ENCODE measurements at regions not wholly inside any gene's neighbourhood (a gene's known extent, or its start where the extent isn't known, plus 50 kb on each side); places are given as distances from the start of the nearest gene placed in this dataset.

GRCh38 chr9:19998823-19999455 lies 210.1 kb upstream of the SLC24A2 start:
- DNase-seq (ENCODE audit: low read depth), result no peak

- DNase-seq (ENCODE audit: low read depth), result no peak
Measured at GRCh38 chr9:19998153-19998552, 209.3 kb upstream of the SLC24A2 start.

GRCh38 chr9:19995619-19996018 lies 206.8 kb upstream of the SLC24A2 start:
- DNase-seq (ENCODE audit: low read depth), result no peak

GRCh38 chr9:19994296-19994695 lies 205.5 kb upstream of the SLC24A2 start:
- peak; percentile 69 for DNase-seq (ENCODE audit: low read depth)

- peak; percentile 85 for DNase-seq (ENCODE audit: low read depth)
Measured at GRCh38 chr9:19992556-19992955, 203.7 kb upstream of the SLC24A2 start.

GRCh38 chr9:19989213-19989612 lies 200.4 kb upstream of the SLC24A2 start:
- no peak for DNase-seq (ENCODE audit: low read depth)

- DNase-seq (ENCODE audit: low read depth), result no peak
Measured at GRCh38 chr9:19988281-19988680, 199.4 kb upstream of the SLC24A2 start.

GRCh38 chr9:19985081-19985480 lies 196.2 kb upstream of the SLC24A2 start:
- DNase-seq (ENCODE audit: low read depth), result no peak

- no peak for DNase-seq (ENCODE audit: low read depth)
Measured at GRCh38 chr9:19976226-19976625, 187.4 kb upstream of the SLC24A2 start.

GRCh38 chr9:19975499-19975898 lies 186.7 kb upstream of the SLC24A2 start:
- no peak for DNase-seq (ENCODE audit: low read depth)

GRCh38 chr9:19969721-19970120 lies 180.9 kb upstream of the SLC24A2 start:
- DNase-seq (ENCODE audit: low read depth), result no peak

GRCh38 chr9:19967888-19968459 lies 179.1 kb upstream of the SLC24A2 start:
- no peak for DNase-seq (ENCODE audit: low read depth)

GRCh38 chr9:19967216-19967887 lies 178.5 kb upstream of the SLC24A2 start:
- no peak for DNase-seq (ENCODE audit: low read depth)

GRCh38 chr9:19965336-19965735 lies 176.5 kb upstream of the SLC24A2 start:
- DNase-seq (ENCODE audit: low read depth), result no peak

GRCh38 chr9:19947996-19948395 lies 159.2 kb upstream of the SLC24A2 start:
- no peak for DNase-seq (ENCODE audit: low read depth)

GRCh38 chr9:19946441-19947109 lies 157.7 kb upstream of the SLC24A2 start:
- DNase-seq (ENCODE audit: low read depth), result no peak

GRCh38 chr9:19941874-19942273 lies 153.0 kb upstream of the SLC24A2 start:
- DNase-seq (ENCODE audit: low read depth), result no peak

- DNase-seq (ENCODE audit: low read depth), result no peak
Measured at GRCh38 chr9:19940811-19941535, 152.1 kb upstream of the SLC24A2 start.

GRCh38 chr9:19939734-19940278 lies 151.0 kb upstream of the SLC24A2 start:
- no peak for DNase-seq (ENCODE audit: low read depth)

- DNase-seq (ENCODE audit: low read depth), result no peak
Measured at GRCh38 chr9:19938990-19939733, 150.3 kb upstream of the SLC24A2 start.

- no peak for DNase-seq (ENCODE audit: low read depth)
Measured at GRCh38 chr9:19937121-19937520, 148.3 kb upstream of the SLC24A2 start.
